SK-N-SH (cell line): ENCODE measurements at regions not wholly inside any gene's neighbourhood (a gene's known extent, or its start where the extent isn't known, plus 50 kb on each side); places are given as distances from the start of the nearest gene placed in this dataset.

Source experiments
- CTCF ChIA-PET: fragments of 300-600, 350-600 bp; formaldehyde crosslinking; extraction: SDS; loops from one replicate; lab custom pipeline; 2021; lab: Yijun Ruan, JAX
- POLR2A ChIA-PET: fragments of 350-600 bp; sonication (Branson Sonifier 250); formaldehyde crosslinking; extraction: SDS; loops from one replicate; lab custom pipeline; 2020; ENCODE audit warnings: antibody characterized with exemption, inconsistent platforms; lab: Yijun Ruan, JAX
- DNase-seq: peaks from one replicate; pipeline ENCODE4 v3.0.0; 2012
- H2AFZ ChIP-seq: fragments of 200-600 bp; sonication (generic); 2 replicates; pipeline ENCODE4 v1.8.1; 2016; ENCODE audit warnings: antibody characterized with exemption, mild to moderate bottlenecking, low read depth
- H3F3A ChIP-seq: fragments of 200-600 bp; sonication (generic); replicated peaks from 2 replicates; pipeline ENCODE3; 2016; ENCODE audit warnings: antibody characterized with exemption, mild to moderate bottlenecking; ENCODE audit not compliant: insufficient read depth
- H3K27ac ChIP-seq, 2 experiments: fragments of 200-500 bp in 1 of 2; fragments of 200-600 bp in 1 of 2; sonication (Bioruptor generic) in 1 of 2; sonication (generic), shearing (Covaris generic) in 1 of 2; 2 replicates each; pipeline versions ENCODE4 v1.5.1 to v1.6.1; 2014 to 2016; ENCODE audit warnings: low read depth in 2 of 2, inconsistent platforms in 1 of 2, low read length in 1 of 2, mild to moderate bottlenecking in 1 of 2, mixed read lengths in 1 of 2
- H3K27me3 ChIP-seq: fragments of 200-600 bp; sonication (generic), shearing (Covaris generic); 2 replicates; pipeline ENCODE4 v1.6.1; 2016; ENCODE audit warnings: mixed run types; ENCODE audit not compliant: insufficient read depth
- H3K36me3 ChIP-seq, 2 experiments: fragments of 200-500 bp in 1 of 2; fragments of 200-600 bp in 1 of 2; sonication (Bioruptor generic) in 1 of 2; sonication (generic) in 1 of 2; replicated peaks in 1 of 2; 2 replicates each; pipeline versions ENCODE3 to v1.5.1; 2014 to 2016; ENCODE audit warnings: low read length in 1 of 2, mild to moderate bottlenecking in 1 of 2; ENCODE audit not compliant: insufficient read depth in 2 of 2, control insufficient read depth in 1 of 2
- H3K4me1 ChIP-seq, 2 experiments: fragments of 200-500 bp in 1 of 2; fragments of 200-600 bp in 1 of 2; sonication (Bioruptor generic) in 1 of 2; sonication (generic), shearing (Covaris generic) in 1 of 2; 2 replicates each; pipeline versions ENCODE4 v1.5.1 to v1.6.1; 2014 to 2016; ENCODE audit warnings: low read depth in 1 of 2, low read length in 1 of 2, mixed run types in 1 of 2; ENCODE audit not compliant: insufficient read depth in 2 of 2, control insufficient read depth in 1 of 2
- H3K4me2 ChIP-seq: fragments of 200-600 bp; sonication (generic), shearing (Covaris generic); 2 replicates; pipeline ENCODE4 v1.6.1; 2017; ENCODE audit warnings: mixed run types
- H3K4me3 ChIP-seq, 2 experiments: fragments of 200-500 bp in 1 of 2; fragments of 200-600 bp in 1 of 2; sonication (Bioruptor generic) in 1 of 2; sonication (generic), shearing (Covaris generic) in 1 of 2; 2 replicates each; pipeline versions ENCODE4 v1.5.1 to v1.8.1; 2014 to 2016; ENCODE audit warnings: low read depth in 2 of 2, inconsistent platforms in 1 of 2, low read length in 1 of 2, mild to moderate bottlenecking in 1 of 2, mixed read lengths in 1 of 2, moderate library complexity in 1 of 2
- H3K79me2 ChIP-seq: fragments of 200-600 bp; sonication (generic); 2 replicates; pipeline ENCODE4 v1.8.1; 2017; ENCODE audit warnings: mild to moderate bottlenecking; ENCODE audit not compliant: insufficient read depth
- H3K9ac ChIP-seq: fragments of 200-600 bp; sonication (generic); 2 replicates; pipeline ENCODE4 v1.6.1; 2017; ENCODE audit warnings: mixed run types
- H3K9me2 ChIP-seq: fragments of 200-600 bp; sonication (generic); 2 replicates; pipeline ENCODE4 v1.6.1; 2017; ENCODE audit warnings: mixed run types
- H3K9me3 ChIP-seq: fragments of 200-600 bp; sonication (generic); 2 replicates; pipeline ENCODE4 v1.6.1; 2017; ENCODE audit warnings: mixed run types, mild to moderate bottlenecking, moderate library complexity
- H4K20me1 ChIP-seq: fragments of 200-600 bp; sonication (generic); 2 replicates; pipeline ENCODE4 v1.6.1; 2017; ENCODE audit warnings: mild to moderate bottlenecking, mixed run types; ENCODE audit not compliant: insufficient read depth
- CHD2 ChIP-seq: fragments of 150-350 bp; IDR thresholded peaks from 2 replicates; pipeline ENCODE4 v1.6.1; 2018; ENCODE audit warnings: low read length; ENCODE audit not compliant: partially characterized antibody
- EZH2phosphoT487 ChIP-seq: fragments of 200-600 bp; sonication (generic); IDR thresholded peaks from 2 replicates; pipeline ENCODE4 v1.6.1; 2017; ENCODE audit warnings: low read depth, mixed run types, mild to moderate bottlenecking, antibody characterized with exemption, moderate library complexity, borderline replicate concordance
- GABPA ChIP-seq: IDR thresholded peaks from 2 replicates; pipeline ENCODE4 v1.4.0; 2012; ENCODE audit warnings: low read depth, mild to moderate bottlenecking
- JUND ChIP-seq: IDR thresholded peaks from 2 replicates; pipeline ENCODE4 v1.4.0; 2012
- MEF2A ChIP-seq: IDR thresholded peaks from 2 replicates; pipeline ENCODE4 v1.4.0; 2012; ENCODE audit warnings: low read depth, borderline replicate concordance
- NRF1 ChIP-seq: IDR thresholded peaks from 2 replicates; pipeline ENCODE4 v1.6.1; 2012; ENCODE audit warnings: low read depth, mild to moderate bottlenecking, low read length
- POLR2AphosphoS5 ChIP-seq: IDR thresholded peaks from 2 replicates; pipeline ENCODE4 v1.6.1; 2012; ENCODE audit warnings: low read depth, low read length
- RAD21 ChIP-seq: IDR thresholded peaks from 2 replicates; pipeline ENCODE4 v1.6.1; 2012; ENCODE audit warnings: mild to moderate bottlenecking, low read length
- RFX5 ChIP-seq: IDR thresholded peaks from 2 replicates; pipeline ENCODE4 v1.6.1; 2012; ENCODE audit warnings: mild to moderate bottlenecking, improper control_type of control experiment, low read length
- RXRA ChIP-seq: IDR thresholded peaks from 2 replicates; pipeline ENCODE4 v1.4.0; 2012; ENCODE audit warnings: low read depth, mild to moderate bottlenecking, borderline replicate concordance
- TAF1 ChIP-seq: IDR thresholded peaks from 2 replicates; pipeline ENCODE4 v1.6.1; 2012; ENCODE audit warnings: low read depth, mild to moderate bottlenecking, low read length, moderate library complexity, borderline replicate concordance
- whole genome bisulfite sequencing: methylation state at CpG from one replicate; pipeline ENCODE4 v1.1.6; 2017; ENCODE audit warnings: low lambda C conversion rate; 5-methylcytosine and 5-hydroxymethylcytosine counted together
- TF ChIP-seq, protein P1 (sequence below): fragments of 150-350 bp; IDR thresholded peaks from 2 replicates; pipeline ENCODE4 v1.6.1; 2016; ENCODE audit warnings: mild to moderate bottlenecking, low read depth, low read length
- TF ChIP-seq, protein P2 (sequence below): IDR thresholded peaks from 2 replicates; pipeline ENCODE4 v1.4.0; 2012; ENCODE audit warnings: low read depth, borderline replicate concordance
- TF ChIP-seq, protein P3 (sequence below): IDR thresholded peaks from 2 replicates; pipeline ENCODE4 v1.6.1; 2012; ENCODE audit warnings: mild to moderate bottlenecking, low read depth, low read length, moderate library complexity

DNA sequence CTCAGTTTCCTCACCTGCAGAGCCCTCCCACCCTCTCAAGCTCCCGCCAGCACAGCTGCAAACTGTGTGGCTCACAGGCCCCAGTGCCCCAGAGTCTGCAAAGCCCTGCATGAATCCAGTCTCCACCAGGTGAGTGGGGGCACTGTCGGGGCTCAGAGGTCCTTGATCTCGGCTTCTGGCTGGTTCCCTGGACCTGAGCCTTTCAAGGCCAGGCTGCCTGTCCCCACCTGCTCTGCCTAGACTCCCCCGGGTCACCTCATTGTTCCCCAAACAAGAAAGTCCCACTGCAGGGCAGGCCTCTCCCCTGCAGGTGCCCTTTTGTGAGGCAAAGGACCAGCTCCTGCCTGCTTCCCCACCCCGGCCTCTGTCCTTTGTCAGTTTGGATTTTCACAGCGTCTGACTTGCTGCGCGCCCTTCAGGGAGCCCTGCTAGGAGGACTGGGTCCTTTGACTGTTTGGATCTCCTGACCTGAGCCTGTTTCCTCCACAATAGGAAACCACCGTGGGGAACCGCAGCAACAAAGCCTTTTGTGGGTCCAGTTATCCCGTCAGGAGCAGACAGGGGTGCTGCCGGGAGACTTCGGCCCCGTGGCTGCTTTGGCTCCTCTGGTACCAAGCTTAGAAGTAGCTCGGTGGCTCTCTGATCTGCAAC is 200.5 kb upstream of the HDAC4 start (continued):
- TF ChIP-seq, protein P1, sequence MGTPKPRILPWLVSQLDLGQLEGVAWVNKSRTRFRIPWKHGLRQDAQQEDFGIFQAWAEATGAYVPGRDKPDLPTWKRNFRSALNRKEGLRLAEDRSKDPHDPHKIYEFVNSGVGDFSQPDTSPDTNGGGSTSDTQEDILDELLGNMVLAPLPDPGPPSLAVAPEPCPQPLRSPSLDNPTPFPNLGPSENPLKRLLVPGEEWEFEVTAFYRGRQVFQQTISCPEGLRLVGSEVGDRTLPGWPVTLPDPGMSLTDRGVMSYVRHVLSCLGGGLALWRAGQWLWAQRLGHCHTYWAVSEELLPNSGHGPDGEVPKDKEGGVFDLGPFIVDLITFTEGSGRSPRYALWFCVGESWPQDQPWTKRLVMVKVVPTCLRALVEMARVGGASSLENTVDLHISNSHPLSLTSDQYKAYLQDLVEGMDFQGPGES = no peak
- TF ChIP-seq POLR2AphosphoS5 = no peak
- no peak for TF ChIP-seq NRF1
- no peak for TF ChIP-seq RFX5
- no peak for TF ChIP-seq RXRA
- TF ChIP-seq CHD2 = no peak
- no peak for TF ChIP-seq JUND
- no peak for TF ChIP-seq MEF2A

DNA sequence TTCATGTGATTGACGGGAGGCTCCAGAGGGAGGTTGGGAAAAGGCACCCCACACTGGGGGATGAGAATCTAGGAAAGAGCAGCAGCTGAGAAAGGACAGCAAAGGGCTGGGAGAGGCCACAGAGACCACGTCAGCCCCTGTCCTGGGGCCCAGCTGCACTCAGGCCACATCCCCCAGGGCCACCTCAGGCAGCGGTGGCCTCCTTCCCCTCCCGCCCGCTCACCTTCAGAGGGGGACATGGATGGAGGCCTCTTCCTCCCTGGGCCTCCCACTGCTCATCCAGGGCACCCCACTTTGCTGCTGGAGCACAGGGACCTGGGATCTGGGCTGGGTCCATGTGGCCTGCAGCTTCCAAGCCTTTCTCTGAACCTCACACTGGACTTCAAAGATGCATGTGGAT is 199.8 kb upstream of the HDAC4 start:
- H3F3A ChIP-seq = no peaks in the 10 kb centered on the region
- POLR2A ChIA-PET = no interaction called here
- no peak for DNase-seq
- H3K4me1 ChIP-seq = peaks cover 0 to 5% of the 10 kb centered on the region in 2 experiments; a peak in 1 of 4 replicates
- no peak overlapping the region for H2AFZ ChIP-seq
- no peak overlapping the region for H3K4me2 ChIP-seq
- TF ChIP-seq, protein P2, sequence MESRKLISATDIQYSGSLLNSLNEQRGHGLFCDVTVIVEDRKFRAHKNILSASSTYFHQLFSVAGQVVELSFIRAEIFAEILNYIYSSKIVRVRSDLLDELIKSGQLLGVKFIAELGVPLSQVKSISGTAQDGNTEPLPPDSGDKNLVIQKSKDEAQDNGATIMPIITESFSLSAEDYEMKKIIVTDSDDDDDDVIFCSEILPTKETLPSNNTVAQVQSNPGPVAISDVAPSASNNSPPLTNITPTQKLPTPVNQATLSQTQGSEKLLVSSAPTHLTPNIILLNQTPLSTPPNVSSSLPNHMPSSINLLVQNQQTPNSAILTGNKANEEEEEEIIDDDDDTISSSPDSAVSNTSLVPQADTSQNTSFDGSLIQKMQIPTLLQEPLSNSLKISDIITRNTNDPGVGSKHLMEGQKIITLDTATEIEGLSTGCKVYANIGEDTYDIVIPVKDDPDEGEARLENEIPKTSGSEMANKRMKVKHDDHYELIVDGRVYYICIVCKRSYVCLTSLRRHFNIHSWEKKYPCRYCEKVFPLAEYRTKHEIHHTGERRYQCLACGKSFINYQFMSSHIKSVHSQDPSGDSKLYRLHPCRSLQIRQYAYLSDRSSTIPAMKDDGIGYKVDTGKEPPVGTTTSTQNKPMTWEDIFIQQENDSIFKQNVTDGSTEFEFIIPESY = no peak
- TF ChIP-seq, protein P3, sequence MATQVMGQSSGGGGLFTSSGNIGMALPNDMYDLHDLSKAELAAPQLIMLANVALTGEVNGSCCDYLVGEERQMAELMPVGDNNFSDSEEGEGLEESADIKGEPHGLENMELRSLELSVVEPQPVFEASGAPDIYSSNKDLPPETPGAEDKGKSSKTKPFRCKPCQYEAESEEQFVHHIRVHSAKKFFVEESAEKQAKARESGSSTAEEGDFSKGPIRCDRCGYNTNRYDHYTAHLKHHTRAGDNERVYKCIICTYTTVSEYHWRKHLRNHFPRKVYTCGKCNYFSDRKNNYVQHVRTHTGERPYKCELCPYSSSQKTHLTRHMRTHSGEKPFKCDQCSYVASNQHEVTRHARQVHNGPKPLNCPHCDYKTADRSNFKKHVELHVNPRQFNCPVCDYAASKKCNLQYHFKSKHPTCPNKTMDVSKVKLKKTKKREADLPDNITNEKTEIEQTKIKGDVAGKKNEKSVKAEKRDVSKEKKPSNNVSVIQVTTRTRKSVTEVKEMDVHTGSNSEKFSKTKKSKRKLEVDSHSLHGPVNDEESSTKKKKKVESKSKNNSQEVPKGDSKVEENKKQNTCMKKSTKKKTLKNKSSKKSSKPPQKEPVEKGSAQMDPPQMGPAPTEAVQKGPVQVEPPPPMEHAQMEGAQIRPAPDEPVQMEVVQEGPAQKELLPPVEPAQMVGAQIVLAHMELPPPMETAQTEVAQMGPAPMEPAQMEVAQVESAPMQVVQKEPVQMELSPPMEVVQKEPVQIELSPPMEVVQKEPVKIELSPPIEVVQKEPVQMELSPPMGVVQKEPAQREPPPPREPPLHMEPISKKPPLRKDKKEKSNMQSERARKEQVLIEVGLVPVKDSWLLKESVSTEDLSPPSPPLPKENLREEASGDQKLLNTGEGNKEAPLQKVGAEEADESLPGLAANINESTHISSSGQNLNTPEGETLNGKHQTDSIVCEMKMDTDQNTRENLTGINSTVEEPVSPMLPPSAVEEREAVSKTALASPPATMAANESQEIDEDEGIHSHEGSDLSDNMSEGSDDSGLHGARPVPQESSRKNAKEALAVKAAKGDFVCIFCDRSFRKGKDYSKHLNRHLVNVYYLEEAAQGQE = no peak
- TF ChIP-seq EZH2phosphoT487 = no peak
- no peak for TF ChIP-seq TAF1
- no peak for TF ChIP-seq JUND
- no peak for TF ChIP-seq RAD21
- TF ChIP-seq GABPA = no peak
- TF ChIP-seq, all 33 proteins: peak for 0
- H3K9me3 ChIP-seq = no peaks in the 10 kb centered on the region
- H3K27me3 ChIP-seq = no peaks in the 10 kb centered on the region
- CTCF ChIA-PET = interaction anchor here (0.6 kb wide), 1 partner anchor 508 kb away, joined by 3 read pairs; no protein-coding TSS in a partner anchor
- no peak overlapping the region for H3K9ac ChIP-seq
- WGBS = 25% methylated on average over 2 of the region's 5 CpGs
- no peaks in the 10 kb centered on the region for H3K36me3 ChIP-seq
- no peaks in the 10 kb centered on the region for H4K20me1 ChIP-seq
- H3K9me2 ChIP-seq = no peaks in the 10 kb centered on the region
- no peak overlapping the region for H3K27ac ChIP-seq
- H3K79me2 ChIP-seq = no peaks in the 10 kb centered on the region
- no peak overlapping the region for H3K4me3 ChIP-seq
